ENCODE measurements at regions not wholly inside any gene's neighbourhood (a gene's known extent, or its start where the extent isn't known, plus 50 kb on each side); places are given as distances from the start of the nearest gene placed in this dataset.

- TF ChIP-seq CTCF (IDR thresholded peaks at IDR 0.05) (no peak), EZH2 (IDR thresholded peaks at IDR 0.05; ENCODE audit: borderline replicate concordance, insufficient read depth, low read depth, low read length, poor library complexity, severe bottlenecking) (no peak)
These were observed 80.1 kb upstream of the MXRA5 start for GRCh38 chrX:3426552-3426951.
